Smooth muscle cell (in vitro differentiated cells): ENCODE measurements at regions not wholly inside any gene's neighbourhood (a gene's known extent, or its start where the extent isn't known, plus 50 kb on each side); places are given as distances from the start of the nearest gene placed in this dataset.

ENCODE experiments used
- DNase-seq: peaks from one replicate; lab custom pipeline; 2025; ENCODE audit not compliant: unreplicated experiment; lab: John Stamatoyannopoulos, UW
- H2AFZ ChIP-seq: fragments of 200-600 bp; sonication (generic); 2 replicates; pipeline ENCODE4 v1.6.0; 2016; ENCODE audit warnings: antibody characterized with exemption, low read depth, mild to moderate bottlenecking
- H3F3A ChIP-seq: fragments of 200-600 bp; sonication (generic); 2 replicates; pipeline ENCODE4 v1.6.0; 2017; ENCODE audit warnings: antibody characterized with exemption, low read depth
- H3K27ac ChIP-seq: fragments of 200-600 bp; sonication (generic); 2 replicates; pipeline ENCODE4 v1.5.1; 2016; ENCODE audit warnings: low read depth, mild to moderate bottlenecking
- H3K27me3 ChIP-seq: fragments of 200-600 bp; sonication (generic); 2 replicates; pipeline ENCODE4 v1.6.1; 2016; ENCODE audit warnings: low read depth, mild to moderate bottlenecking
- H3K36me3 ChIP-seq: fragments of 200-600 bp; sonication (generic); 2 replicates; pipeline ENCODE4 v1.5.1; 2016; ENCODE audit warnings: low read depth
- H3K4me1 ChIP-seq: fragments of 200-600 bp; sonication (generic); 2 replicates; pipeline ENCODE4 v1.5.1; 2016; ENCODE audit warnings: low read depth
- H3K4me2 ChIP-seq: fragments of 200-600 bp; sonication (generic); 2 replicates; pipeline ENCODE4 v1.6.0; 2016; ENCODE audit warnings: mild to moderate bottlenecking
- H3K4me3 ChIP-seq: fragments of 200-600 bp; sonication (generic); 2 replicates; pipeline ENCODE4 v1.5.1; 2016; ENCODE audit warnings: mild to moderate bottlenecking
- H3K79me2 ChIP-seq: fragments of 200-600 bp; sonication (generic); 2 replicates; pipeline ENCODE4 v1.6.0; 2016; ENCODE audit warnings: low read depth, mild to moderate bottlenecking
- H3K9ac ChIP-seq: fragments of 200-600 bp; sonication (generic); 2 replicates; pipeline ENCODE4 v1.6.0; 2016; ENCODE audit warnings: low read depth
- H3K9me3 ChIP-seq: fragments of 200-600 bp; sonication (generic); replicated peaks from 2 replicates; pipeline ENCODE4 v1.5.1; 2016; ENCODE audit warnings: low read depth
- H4K20me1 ChIP-seq: fragments of 200-600 bp; sonication (generic); 2 replicates; pipeline ENCODE4 v1.6.0; 2016; ENCODE audit warnings: low read depth
- WGBS: methylation state at CpG from one replicate; pipeline ENCODE4 v1.1.7; 2016; ENCODE audit warnings: low lambda C conversion rate; 5-methylcytosine and 5-hydroxymethylcytosine counted together
- TF ChIP-seq, protein P1 (sequence below): fragments of 200-600 bp; sonication (generic); IDR thresholded peaks from 2 replicates; pipeline ENCODE4 v1.5.1; 2017; ENCODE audit warnings: borderline replicate concordance, mild to moderate bottlenecking, antibody characterized with exemption; ENCODE audit not compliant: insufficient read depth, poor library complexity, severe bottlenecking

DNA sequence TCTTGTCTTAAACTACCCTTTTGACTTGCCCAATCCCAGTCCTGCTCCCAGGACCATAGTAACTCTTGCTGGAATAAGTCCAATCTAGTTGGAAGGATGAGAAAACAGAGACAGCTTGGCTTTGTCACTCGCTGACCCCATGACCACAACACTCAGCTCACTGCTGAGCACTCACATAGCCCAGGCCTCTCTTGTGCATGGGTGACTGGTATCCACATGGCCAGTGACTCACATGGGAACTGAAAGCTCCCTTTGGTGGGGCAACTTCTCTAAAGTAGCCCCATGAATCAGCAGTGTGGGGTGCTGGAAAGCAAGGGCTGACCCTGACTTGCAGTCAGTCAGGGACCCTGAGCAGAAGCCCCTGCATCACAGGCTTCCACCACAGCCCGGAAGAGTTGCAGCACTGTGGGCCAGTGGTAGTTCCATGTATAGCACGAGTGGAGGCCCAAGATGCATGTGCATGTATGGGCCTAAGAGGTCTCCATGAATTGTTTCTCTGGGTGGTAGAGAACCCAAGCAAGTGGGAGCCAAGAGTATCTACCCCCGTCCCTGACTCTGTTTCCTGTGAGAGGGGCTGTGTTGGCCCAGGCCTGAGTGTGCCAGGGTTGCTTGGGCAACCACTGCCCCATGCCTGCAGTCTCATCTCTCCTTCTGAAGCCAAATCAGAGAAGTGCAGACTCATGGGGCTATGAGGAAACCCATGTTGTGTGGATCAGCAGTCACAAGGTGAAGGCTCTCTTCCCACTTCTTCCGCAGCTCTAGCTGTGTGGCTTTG is 62.1 kb upstream of the XCR1 start:
- Histone ChIP-seq H3K9ac (peak overlapping the region; percentile 19), H3F3A (no peaks in the 10 kb centered on the region), H3K36me3 (no peaks in the 10 kb centered on the region), H2AFZ (no peak overlapping the region), H3K27ac (peak overlapping the region; percentile 77), H3K9me3 (no peaks in the 10 kb centered on the region), H3K79me2 (no peaks in the 10 kb centered on the region), H3K4me1 (no peaks in the 10 kb centered on the region), H3K27me3 (no peaks in the 10 kb centered on the region), H3K4me3 (no peak overlapping the region), H3K4me2 (no peak overlapping the region), H4K20me1 (no peaks in the 10 kb centered on the region)
- TF ChIP-seq, protein P1, sequence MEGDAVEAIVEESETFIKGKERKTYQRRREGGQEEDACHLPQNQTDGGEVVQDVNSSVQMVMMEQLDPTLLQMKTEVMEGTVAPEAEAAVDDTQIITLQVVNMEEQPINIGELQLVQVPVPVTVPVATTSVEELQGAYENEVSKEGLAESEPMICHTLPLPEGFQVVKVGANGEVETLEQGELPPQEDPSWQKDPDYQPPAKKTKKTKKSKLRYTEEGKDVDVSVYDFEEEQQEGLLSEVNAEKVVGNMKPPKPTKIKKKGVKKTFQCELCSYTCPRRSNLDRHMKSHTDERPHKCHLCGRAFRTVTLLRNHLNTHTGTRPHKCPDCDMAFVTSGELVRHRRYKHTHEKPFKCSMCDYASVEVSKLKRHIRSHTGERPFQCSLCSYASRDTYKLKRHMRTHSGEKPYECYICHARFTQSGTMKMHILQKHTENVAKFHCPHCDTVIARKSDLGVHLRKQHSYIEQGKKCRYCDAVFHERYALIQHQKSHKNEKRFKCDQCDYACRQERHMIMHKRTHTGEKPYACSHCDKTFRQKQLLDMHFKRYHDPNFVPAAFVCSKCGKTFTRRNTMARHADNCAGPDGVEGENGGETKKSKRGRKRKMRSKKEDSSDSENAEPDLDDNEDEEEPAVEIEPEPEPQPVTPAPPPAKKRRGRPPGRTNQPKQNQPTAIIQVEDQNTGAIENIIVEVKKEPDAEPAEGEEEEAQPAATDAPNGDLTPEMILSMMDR, result no peak
- DNase-seq, result no peak
- 90% methylated on average over 5 of the region's 5 CpGs for WGBS

DNA sequence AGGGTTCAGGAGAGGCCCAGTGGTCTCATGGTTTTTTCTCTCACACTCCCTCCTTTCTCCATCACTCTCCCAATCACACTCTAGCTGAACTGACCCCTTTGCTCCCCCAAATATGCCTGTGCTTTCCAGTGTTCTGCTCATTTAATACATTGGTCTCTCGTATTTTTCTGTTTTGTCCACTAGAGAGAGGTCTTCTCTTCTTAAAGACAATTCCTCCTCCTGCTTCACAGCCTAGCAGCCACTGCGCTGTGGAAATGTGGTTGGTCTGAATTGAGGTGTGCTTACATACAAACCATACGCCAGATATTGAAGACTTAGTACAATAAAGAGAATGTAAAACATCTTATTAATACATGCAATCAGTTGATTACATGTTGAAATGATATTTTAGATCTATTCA is 60.6 kb upstream of the XCR1 start:
- no peak overlapping the region for H3K4me3 ChIP-seq
- no peak for DNase-seq
- H2AFZ ChIP-seq, result no peak overlapping the region
- H3K9me3 ChIP-seq, result no peaks in the 10 kb centered on the region
- TF ChIP-seq, protein P1, result peak; percentile 14
- no peak overlapping the region for H3K4me2 ChIP-seq
- no peaks in the 10 kb centered on the region for H3K36me3 ChIP-seq
- H3K27me3 ChIP-seq, result no peaks in the 10 kb centered on the region
- no peaks in the 10 kb centered on the region for H3K79me2 ChIP-seq
- H3K9ac ChIP-seq, result no peak overlapping the region
- no peak overlapping the region for H3K27ac ChIP-seq
- H3K4me1 ChIP-seq, result no peaks in the 10 kb centered on the region
- 78% methylated on average over 3 of the region's 3 CpGs for WGBS
- H3F3A ChIP-seq, result no peaks in the 10 kb centered on the region
- no peaks in the 10 kb centered on the region for H4K20me1 ChIP-seq

DNA sequence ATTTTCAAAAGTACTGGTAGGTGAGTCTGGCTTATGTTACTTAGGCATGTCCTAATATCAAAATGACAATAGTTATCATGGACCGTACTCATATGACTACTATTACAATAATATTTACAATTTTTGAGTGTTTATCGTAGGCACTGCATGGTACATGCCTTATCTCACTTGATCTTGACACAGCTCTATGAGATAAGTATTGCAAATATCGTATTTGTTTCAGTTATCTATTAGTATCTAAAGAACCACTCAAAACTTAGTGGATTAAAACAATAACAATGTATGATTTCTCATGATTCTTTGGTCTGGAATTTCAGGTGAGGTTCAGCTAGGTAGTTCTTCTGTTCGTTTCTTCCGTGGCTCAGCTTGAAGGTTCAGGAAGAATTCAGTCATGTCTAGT is 59.7 kb upstream of the XCR1 start:
- H3K79me2 ChIP-seq, result no peaks in the 10 kb centered on the region
- H3K9ac ChIP-seq, result no peak overlapping the region
- no peaks in the 10 kb centered on the region for H3K9me3 ChIP-seq
- no peak overlapping the region for H3K27ac ChIP-seq
- H3K4me2 ChIP-seq, result no peak overlapping the region
- 95% methylated on average over 5 of the region's 5 CpGs for WGBS
- H3K27me3 ChIP-seq, result no peaks in the 10 kb centered on the region
- DNase-seq, result no peak
- H2AFZ ChIP-seq, result no peak overlapping the region
- TF ChIP-seq, protein P1, result no peak
- H4K20me1 ChIP-seq, result no peaks in the 10 kb centered on the region
- no peaks in the 10 kb centered on the region for H3K36me3 ChIP-seq
- H3F3A ChIP-seq, result no peaks in the 10 kb centered on the region
- no peaks in the 10 kb centered on the region for H3K4me1 ChIP-seq
- H3K4me3 ChIP-seq, result no peak overlapping the region

DNA sequence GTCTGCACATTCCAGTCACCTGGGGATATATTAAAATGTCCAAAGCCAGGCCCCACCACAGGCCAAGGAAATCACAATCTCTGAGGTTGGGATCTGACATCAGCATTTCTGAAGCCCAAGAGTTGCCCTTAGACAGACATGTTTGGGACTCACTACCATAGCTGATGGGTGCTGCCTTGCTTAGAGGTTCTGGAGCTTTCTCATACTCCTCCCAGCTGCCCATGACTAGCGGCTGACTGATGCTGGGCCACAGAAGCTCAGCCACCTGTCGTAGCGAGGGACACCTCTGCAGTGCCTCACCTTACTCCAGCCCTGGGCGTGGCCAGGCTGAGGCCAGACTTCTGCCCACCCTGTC is 58.8 kb upstream of the XCR1 start:
- Histone ChIP-seq H3K4me1 (no peaks in the 10 kb centered on the region), H3K9me3 (no peaks in the 10 kb centered on the region), H3K79me2 (no peaks in the 10 kb centered on the region), H3K27me3 (no peaks in the 10 kb centered on the region), H3K4me3 (no peak overlapping the region), H3K36me3 (no peaks in the 10 kb centered on the region), H4K20me1 (no peaks in the 10 kb centered on the region), H3K27ac (no peak overlapping the region), H3F3A (no peaks in the 10 kb centered on the region), H2AFZ (no peak overlapping the region), H3K4me2 (no peak overlapping the region), H3K9ac (no peak overlapping the region)
- TF ChIP-seq, protein P1, result no peak
- WGBS, result 96% methylated on average over 4 of the region's 4 CpGs
- no peak for DNase-seq
